OCI-LY3 (cell line): ENCODE measurements at regions not wholly inside any gene's neighbourhood (a gene's known extent, or its start where the extent isn't known, plus 50 kb on each side); places are given as distances from the start of the nearest gene placed in this dataset.

Experiments
- H2AFZ ChIP-seq: fragments of 200-600, 300-600 bp; shearing (Covaris generic); 2 replicates; pipeline ENCODE4 v1.6.0; 2014; ENCODE audit warnings: antibody characterized with exemption, low read depth, low read length
- H3K27ac ChIP-seq: fragments of 200-600, 300-600 bp; sonication (generic); 2 replicates; pipeline ENCODE4 v1.5.1; 2014; ENCODE audit warnings: mild to moderate bottlenecking, low read length, moderate library complexity, mixed read lengths
- H3K27me3 ChIP-seq: fragments of 200-600, 300-600 bp; sonication (generic); 2 replicates; pipeline ENCODE4 v1.6.1; 2014; ENCODE audit warnings: low read depth, low read length, mixed read lengths
- H3K36me3 ChIP-seq: fragments of 200-600, 300-600 bp; sonication (generic); replicated peaks from 2 replicates; pipeline ENCODE3; 2014; ENCODE audit warnings: low read depth, low read length, mixed read lengths
- H3K4me1 ChIP-seq: fragments of 300-600, 200-600 bp; sonication (generic); 2 replicates; pipeline ENCODE4 v1.6.1; 2014; ENCODE audit warnings: low read length, mixed read lengths
- H3K4me2 ChIP-seq: fragments of 200-600, 300-600 bp; sonication (generic); 2 replicates; pipeline ENCODE4 v1.6.1; 2014; ENCODE audit warnings: low read length, mixed read lengths
- H3K4me3 ChIP-seq: fragments of 300-600, 200-600 bp; sonication (generic); 2 replicates; pipeline ENCODE4 v1.5.1; 2014; ENCODE audit warnings: antibody characterized with exemption, mild to moderate bottlenecking, low read length, moderate library complexity
- H3K79me2 ChIP-seq: fragments of 300-600, 200-600 bp; shearing (Covaris generic); 2 replicates; pipeline ENCODE4 v1.6.1; 2014; ENCODE audit warnings: mild to moderate bottlenecking, low read length, mixed read lengths
- H3K9ac ChIP-seq: fragments of 300-600, 200-600 bp; shearing (Covaris generic); 2 replicates; pipeline ENCODE4 v1.6.0; 2014; ENCODE audit warnings: mild to moderate bottlenecking, low read length, moderate library complexity
- H3K9me3 ChIP-seq: fragments of 200-600, 300-600 bp; shearing (Covaris generic); 2 replicates; pipeline ENCODE4 v1.6.1; 2014; ENCODE audit warnings: low read length, mixed read lengths; ENCODE audit not compliant: insufficient read depth
- H4K20me1 ChIP-seq: fragments of 200-600, 300-600 bp; sonication (generic); 2 replicates; pipeline ENCODE4 v1.6.1; 2016; ENCODE audit warnings: low read length, mixed read lengths; ENCODE audit not compliant: insufficient read depth
- EZH2phosphoT487 ChIP-seq: fragments of 200-600 bp; shearing (Covaris generic); IDR thresholded peaks from 2 replicates; pipeline ENCODE4 v1.6.1; 2018; ENCODE audit warnings: antibody characterized with exemption, mixed run types, low read depth
- TF ChIP-seq, protein P1 (sequence below): fragments of 200-600, 300-600 bp; sonication (generic); IDR thresholded peaks from 2 replicates; pipeline ENCODE4 v1.5.1; 2014; ENCODE audit warnings: antibody characterized with exemption, low read length, low read depth

DNA sequence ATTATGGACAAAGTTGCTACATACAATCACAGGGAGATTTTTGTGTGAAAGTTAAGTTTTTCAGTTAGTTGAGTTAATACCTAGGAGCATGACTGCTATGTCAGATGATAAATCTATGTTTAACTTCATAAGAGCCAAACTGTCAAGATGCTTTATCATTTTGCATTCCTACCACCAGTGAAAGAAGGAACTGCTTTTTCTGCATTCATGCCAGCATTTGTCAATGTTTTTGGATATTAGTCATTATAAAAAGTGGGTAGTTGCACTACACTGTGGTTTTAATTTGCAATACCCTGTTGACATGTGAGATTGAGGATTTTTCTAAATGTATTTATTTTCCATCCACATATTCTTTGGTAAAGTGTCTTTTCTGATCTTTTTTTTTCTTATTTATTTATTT is 434.0 kb upstream of the MON1B start:
- H3K9me3 ChIP-seq = 0 out of 2 replicates have a peak, but pooled peaks cover 4% of the 10 kb centered on the region
- no peak overlapping the region for H3K4me3 ChIP-seq
- no peaks in the 10 kb centered on the region for H3K27me3 ChIP-seq
- TF ChIP-seq, protein P1, sequence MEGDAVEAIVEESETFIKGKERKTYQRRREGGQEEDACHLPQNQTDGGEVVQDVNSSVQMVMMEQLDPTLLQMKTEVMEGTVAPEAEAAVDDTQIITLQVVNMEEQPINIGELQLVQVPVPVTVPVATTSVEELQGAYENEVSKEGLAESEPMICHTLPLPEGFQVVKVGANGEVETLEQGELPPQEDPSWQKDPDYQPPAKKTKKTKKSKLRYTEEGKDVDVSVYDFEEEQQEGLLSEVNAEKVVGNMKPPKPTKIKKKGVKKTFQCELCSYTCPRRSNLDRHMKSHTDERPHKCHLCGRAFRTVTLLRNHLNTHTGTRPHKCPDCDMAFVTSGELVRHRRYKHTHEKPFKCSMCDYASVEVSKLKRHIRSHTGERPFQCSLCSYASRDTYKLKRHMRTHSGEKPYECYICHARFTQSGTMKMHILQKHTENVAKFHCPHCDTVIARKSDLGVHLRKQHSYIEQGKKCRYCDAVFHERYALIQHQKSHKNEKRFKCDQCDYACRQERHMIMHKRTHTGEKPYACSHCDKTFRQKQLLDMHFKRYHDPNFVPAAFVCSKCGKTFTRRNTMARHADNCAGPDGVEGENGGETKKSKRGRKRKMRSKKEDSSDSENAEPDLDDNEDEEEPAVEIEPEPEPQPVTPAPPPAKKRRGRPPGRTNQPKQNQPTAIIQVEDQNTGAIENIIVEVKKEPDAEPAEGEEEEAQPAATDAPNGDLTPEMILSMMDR = no peak
- TF ChIP-seq EZH2phosphoT487 = no peak
- no peak overlapping the region for H2AFZ ChIP-seq
- no peaks in the 10 kb centered on the region for H3K79me2 ChIP-seq
- H3K4me1 ChIP-seq = no peaks in the 10 kb centered on the region
- H3K9ac ChIP-seq = no peak overlapping the region
- no peak overlapping the region for H3K27ac ChIP-seq
- no peak overlapping the region for H3K4me2 ChIP-seq
- H4K20me1 ChIP-seq = no peaks in the 10 kb centered on the region; the same call in 1 of the 2 replicates
- peaks cover 6% of the 10 kb centered on the region for H3K36me3 ChIP-seq

- H2AFZ ChIP-seq = no peak overlapping the region
- no peak overlapping the region for H3K4me3 ChIP-seq
- H3K9me3 ChIP-seq = no peaks in the 10 kb centered on the region
- H3K36me3 ChIP-seq = peaks cover 3% of the 10 kb centered on the region
- no peak overlapping the region for H3K9ac ChIP-seq
- no peaks in the 10 kb centered on the region for H3K4me1 ChIP-seq
- H3K79me2 ChIP-seq = no peaks in the 10 kb centered on the region
- no peak overlapping the region for H3K4me2 ChIP-seq
- H3K27me3 ChIP-seq = no peaks in the 10 kb centered on the region
- no peak overlapping the region for H3K27ac ChIP-seq
- no peaks in the 10 kb centered on the region for H4K20me1 ChIP-seq
- TF ChIP-seq EZH2phosphoT487 = no peak
- TF ChIP-seq, protein P1 = no peak
Observed at GRCh38 chr16:76766538-76766937, 424.5 kb upstream of the MON1B start.

DNA sequence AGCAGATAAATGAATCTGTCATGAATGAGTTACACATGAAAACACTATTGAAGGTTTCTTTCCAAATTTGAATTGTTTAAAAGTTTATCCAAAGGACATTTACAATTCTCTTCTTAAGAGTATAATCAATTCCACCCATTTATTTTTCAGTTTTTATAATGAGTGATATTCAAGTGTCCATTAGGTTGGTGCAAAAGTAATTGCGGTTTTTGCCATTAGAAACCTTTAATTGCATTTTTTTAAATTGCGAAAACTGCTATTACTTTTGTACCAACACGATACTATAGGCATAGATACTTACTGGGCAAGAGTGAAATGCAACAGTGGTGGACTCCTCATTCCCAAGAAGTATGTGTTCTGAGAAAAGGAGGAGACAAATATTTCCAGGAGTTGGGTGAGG is 422.7 kb upstream of the MON1B start:
- Histone ChIP-seq H2AFZ (no peak overlapping the region), H3K79me2 (no peaks in the 10 kb centered on the region), H3K4me2 (no peak overlapping the region), H3K27ac (no peak overlapping the region), H3K9ac (no peak overlapping the region), H3K4me3 (no peak overlapping the region), H4K20me1 (no peaks in the 10 kb centered on the region), H3K9me3 (no peaks in the 10 kb centered on the region), H3K36me3 (peaks cover 3% of the 10 kb centered on the region), H3K4me1 (no peaks in the 10 kb centered on the region), H3K27me3 (no peaks in the 10 kb centered on the region)
- no peak for TF ChIP-seq EZH2phosphoT487
- TF ChIP-seq, protein P1 = no peak

GRCh38 chr16:76768948-76769347 is 422.0 kb upstream of the MON1B start:
- H3K27ac ChIP-seq = no peak overlapping the region
- no peak overlapping the region for H3K4me2 ChIP-seq
- no peaks in the 10 kb centered on the region for H3K9me3 ChIP-seq
- TF ChIP-seq, protein P1 = no peak
- TF ChIP-seq EZH2phosphoT487 = no peak
- no peak overlapping the region for H2AFZ ChIP-seq
- H3K79me2 ChIP-seq = no peaks in the 10 kb centered on the region
- no peaks in the 10 kb centered on the region for H4K20me1 ChIP-seq
- peaks cover 3% of the 10 kb centered on the region for H3K36me3 ChIP-seq
- no peak overlapping the region for H3K4me3 ChIP-seq
- H3K27me3 ChIP-seq = no peaks in the 10 kb centered on the region
- no peak overlapping the region for H3K9ac ChIP-seq
- H3K4me1 ChIP-seq = no peaks in the 10 kb centered on the region
